NCI-H774 (cell line): ENCODE measurements at regions not wholly inside any gene's neighbourhood (a gene's known extent, or its start where the extent isn't known, plus 50 kb on each side); places are given as distances from the start of the nearest gene placed in this dataset.
A peak's percentile ranks its signal among the peaks of the same experiment; 100 is the strongest.

Experiments
- DNase-seq: peaks from one replicate; lab custom pipeline; 2025; lab: John Stamatoyannopoulos, UW

DNA sequence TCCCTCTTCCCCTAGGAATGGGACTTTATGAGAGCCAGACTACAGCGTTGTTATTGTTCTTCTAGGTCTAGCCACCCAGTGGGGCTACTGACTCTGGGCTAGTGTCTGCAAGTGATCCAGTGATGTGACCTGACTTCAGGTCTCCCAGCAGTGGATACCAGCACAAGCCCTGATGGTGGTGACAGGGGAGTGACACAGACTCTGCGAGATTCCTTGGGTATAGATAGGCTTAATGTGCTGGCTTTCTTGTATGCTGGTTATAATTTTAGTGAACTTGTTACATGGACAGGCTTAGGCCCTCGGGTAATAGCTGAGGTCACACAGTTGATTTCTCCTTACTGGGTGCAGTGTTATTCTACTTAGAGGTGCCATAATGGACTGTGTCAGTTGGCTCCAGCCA is 106.9 kb downstream of the TBC1D30 start:
- DNase-seq: no peak

GRCh38 chr12:64931981-64932380 is 107.5 kb downstream of the TBC1D30 start:
- DNase-seq: no peak

GRCh38 chr12:64933791-64934190 is 109.3 kb downstream of the TBC1D30 start:
- DNase-seq: no peak

- DNase-seq: no peak
These were observed 113.0 kb downstream of the TBC1D30 start for GRCh38 chr12:64937452-64937851.

GRCh38 chr12:64938179-64938578 is 113.7 kb downstream of the TBC1D30 start:
- no peak for DNase-seq

DNA sequence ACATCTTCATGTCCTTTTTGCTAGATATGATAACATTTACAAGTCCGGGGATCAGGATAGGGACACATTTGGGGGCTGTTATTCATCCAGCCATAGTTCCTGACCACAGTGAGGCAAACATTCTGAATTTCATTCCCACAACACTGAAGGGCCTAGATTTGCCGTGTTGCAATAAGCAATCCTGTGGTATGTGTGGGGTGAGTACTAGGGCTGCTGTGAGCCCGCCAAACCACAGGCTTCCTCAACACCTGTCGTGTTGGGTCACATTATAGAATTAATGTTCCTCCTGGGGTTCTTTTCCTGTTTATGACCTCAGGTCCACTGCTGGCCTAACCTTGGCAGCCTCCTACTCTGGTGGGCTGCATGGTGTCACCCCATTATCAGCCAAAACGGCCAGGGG is 119.2 kb downstream of the TBC1D30 start:
- DNase-seq: no peak

DNA sequence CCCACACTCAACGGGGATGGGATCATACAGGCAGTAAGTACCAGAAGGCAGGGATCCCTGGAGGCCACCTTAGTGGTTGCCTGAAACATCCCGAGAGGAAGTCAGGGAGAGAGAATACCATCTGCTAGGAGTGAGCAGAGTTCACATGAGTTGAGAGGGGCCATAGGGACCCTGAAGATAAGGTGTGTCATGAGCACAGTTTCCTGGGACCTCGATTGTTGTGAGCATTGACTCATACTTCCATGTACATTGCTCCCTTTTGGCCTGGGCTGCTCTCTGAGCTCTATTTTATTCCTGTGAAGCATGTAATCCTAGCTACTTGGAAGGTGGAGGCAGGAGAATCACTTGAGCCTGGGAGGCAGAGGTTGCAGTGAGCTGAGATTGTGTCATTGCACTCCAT is 120.5 kb downstream of the TBC1D30 start:
- DNase-seq: no peak

GRCh38 chr12:64946132-64946829 is 121.8 kb downstream of the TBC1D30 start:
- DNase-seq: peak; percentile 81

GRCh38 chr12:64950711-64951298 is 126.4 kb downstream of the TBC1D30 start:
- no peak for DNase-seq

GRCh38 chr12:64951944-64952343 is 127.5 kb downstream of the TBC1D30 start:
- DNase-seq: no peak

DNA sequence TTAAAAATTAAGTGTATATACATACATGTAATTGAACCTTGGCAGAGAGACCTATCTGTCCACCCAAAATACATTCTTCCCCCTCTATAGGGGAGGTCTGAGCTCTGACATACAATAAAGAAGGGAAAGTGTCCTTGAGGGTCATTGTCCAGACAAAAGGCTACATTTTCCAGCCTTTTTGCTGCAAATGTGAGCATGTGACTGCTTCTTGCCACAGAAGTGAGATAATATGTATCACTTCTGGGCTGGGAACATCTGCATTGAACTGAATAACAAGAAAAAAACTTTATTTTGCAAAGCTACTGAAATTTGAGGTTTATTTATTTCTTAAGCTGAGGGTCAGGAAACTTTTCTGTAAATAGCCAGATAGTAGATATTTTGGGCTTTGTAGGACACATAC is 131.3 kb downstream of the TBC1D30 start:
- no peak for DNase-seq

GRCh38 chr12:64965920-64966319 is 141.5 kb downstream of the TBC1D30 start:
- DNase-seq: no peak

DNA sequence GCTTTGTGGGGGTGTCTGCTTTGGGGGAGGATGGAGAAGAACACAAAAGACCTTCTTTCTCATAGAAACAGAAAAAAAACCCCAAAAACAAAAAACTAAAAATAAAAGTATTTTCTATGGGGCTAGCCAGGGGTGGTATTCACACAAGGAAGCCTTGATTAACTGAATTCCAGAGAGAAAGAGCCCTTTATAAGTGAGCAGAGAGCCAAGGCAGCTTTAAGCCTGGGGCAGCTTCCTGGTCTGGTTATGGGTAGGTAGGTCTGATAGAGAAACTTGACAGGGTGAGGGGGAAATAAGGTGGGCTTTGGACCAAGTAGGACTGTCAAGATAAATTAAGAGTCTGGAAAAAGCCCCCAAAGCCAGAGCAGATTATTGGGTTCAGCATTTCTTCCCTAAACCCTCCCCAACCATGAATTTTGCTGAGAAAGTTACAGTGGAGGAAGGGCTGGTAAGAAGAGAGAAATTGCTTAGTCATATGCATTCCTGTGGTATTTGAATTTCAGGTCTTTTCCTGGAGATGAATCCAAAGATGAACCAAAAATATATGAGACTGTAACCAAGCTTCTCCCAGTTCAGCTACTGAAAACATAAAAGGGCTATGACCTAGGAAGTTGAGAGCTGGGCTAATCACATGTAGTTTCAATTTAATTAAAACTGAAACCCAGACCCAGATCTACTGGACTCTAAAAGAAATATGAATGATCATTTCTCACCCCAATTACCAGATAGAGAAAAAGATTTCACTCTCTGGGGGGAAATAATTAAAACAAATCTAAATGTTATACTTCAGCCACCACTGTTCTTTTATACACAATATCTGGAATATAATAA is 144.8 kb downstream of the TBC1D30 start:
- no peak for DNase-seq

- no peak for DNase-seq
These were observed 145.0 kb downstream of the WIF1 start for GRCh38 chr12:64976131-64976530.

- DNase-seq: no peak
These were observed 137.3 kb downstream of the WIF1 start for GRCh38 chr12:64983771-64984278.

- no peak for DNase-seq
These were observed 129.9 kb downstream of the WIF1 start for GRCh38 chr12:64991121-64991611.

- no peak for DNase-seq
These were observed 129.0 kb downstream of the WIF1 start for GRCh38 chr12:64992116-64992515.

GRCh38 chr12:64992641-64993040 is 128.5 kb downstream of the WIF1 start:
- DNase-seq: no peak

- no peak for DNase-seq
These were observed 127.6 kb downstream of the WIF1 start for GRCh38 chr12:64993461-64993860.

- no peak for DNase-seq
These were observed 125.3 kb downstream of the WIF1 start for GRCh38 chr12:64995816-64996215.

DNA sequence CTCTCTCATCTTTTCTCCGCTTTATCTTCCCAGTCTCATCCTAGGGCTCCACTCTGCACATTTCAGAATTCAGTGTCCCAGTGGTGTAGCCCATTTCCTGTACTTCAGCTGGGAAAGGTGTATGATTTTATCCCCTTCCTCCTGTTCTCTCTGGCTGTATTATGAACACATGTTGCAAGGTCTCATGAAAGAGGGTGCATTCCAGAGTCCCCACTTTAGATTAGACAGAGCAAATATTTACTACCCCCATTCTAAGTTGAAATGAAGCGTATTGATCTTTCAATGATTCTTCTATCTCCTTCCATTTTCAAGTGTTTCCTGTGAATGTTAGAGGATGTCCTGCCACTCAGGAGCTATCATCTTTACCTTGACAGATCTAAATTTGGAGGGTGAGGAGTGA is 123.2 kb downstream of the WIF1 start:
- no peak for DNase-seq

DNA sequence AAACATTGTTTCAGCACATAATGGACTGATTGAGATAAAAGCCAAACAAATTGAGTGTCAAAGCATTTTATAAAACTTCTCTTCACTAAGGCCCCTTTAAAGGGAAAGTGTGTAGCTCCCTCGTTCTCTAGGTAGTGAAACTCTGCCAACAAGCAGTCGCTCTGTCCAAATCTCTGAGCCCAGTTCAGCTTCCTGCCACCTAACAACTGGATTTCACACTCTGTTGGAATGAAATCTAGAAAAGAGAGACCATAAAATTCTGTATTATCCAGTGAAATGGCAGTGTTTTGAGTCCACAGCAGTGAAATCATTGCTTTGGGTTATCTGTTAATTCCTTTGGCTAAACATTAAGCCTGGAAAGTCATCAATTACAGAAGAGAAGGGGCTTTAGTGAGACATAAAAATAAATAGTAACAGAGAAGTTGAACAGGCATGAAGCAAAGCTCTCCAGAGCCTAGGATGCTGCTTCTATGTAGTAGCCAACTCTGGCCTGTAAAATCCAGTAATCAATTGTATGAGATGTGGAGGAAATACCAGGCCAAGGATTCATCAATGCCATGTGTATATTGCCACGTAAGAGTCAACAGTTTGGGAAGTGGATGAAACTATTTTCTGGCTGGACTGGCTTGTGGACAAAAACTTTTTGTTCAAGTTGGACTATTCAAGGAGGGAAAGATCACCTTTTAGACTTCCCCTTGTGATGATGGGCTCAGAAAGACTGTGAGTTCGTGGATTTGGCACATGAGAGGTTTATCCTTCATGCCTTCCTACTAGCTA is 122.5 kb downstream of the WIF1 start:
- DNase-seq: no peak
